ENCODE measurements at regions not wholly inside any gene's neighbourhood (a gene's known extent, or its start where the extent isn't known, plus 50 kb on each side); places are given as distances from the start of the nearest gene placed in this dataset.

- Histone ChIP-seq H3K27me3 (no peaks in the 10 kb centered on the region), H3K9me3 (no peaks in the 10 kb centered on the region), H3K4me3 (peak overlapping the region; percentile 50), H3K36me3 (no peaks in the 10 kb centered on the region), H3K4me1 (peaks cover 3% of the 10 kb centered on the region), H3K27ac (peak overlapping the region; percentile 77)
- no peak for DNase-seq (ENCODE audit: low spot score in 2 of 2)
- 40% methylated on average over 6 of the region's 6 CpGs for WGBS
- no peak for TF ChIP-seq EP300 (IDR thresholded peaks at IDR 0.05)
Observed at GRCh38 chr5:60488466-60489130, 211.4 kb downstream of the DEPDC1B start.

GRCh38 chr5:60487885-60488442 lies 212.0 kb downstream of the DEPDC1B start:
- TF ChIP-seq POLR2AphosphoS5 (IDR thresholded peaks at IDR 0.05), result no peak
- TF ChIP-seq EP300 (IDR thresholded peaks at IDR 0.05), result no peak
- TF ChIP-seq CTCF (IDR thresholded peaks at IDR 0.05), result no peak
- no peak for TF ChIP-seq POLR2A (IDR thresholded peaks at IDR 0.05)
- H3K27me3 ChIP-seq, result no peaks in the 10 kb centered on the region
- H3K9me3 ChIP-seq, result no peaks in the 10 kb centered on the region
- H3K27ac ChIP-seq, result peak overlapping the region; percentile 77
- WGBS, result 22% methylated on average over 16 of the region's 16 CpGs
- H3K36me3 ChIP-seq, result no peaks in the 10 kb centered on the region
- H3K4me3 ChIP-seq, result peak overlapping the region; percentile 50
- no peak for DNase-seq (ENCODE audit: low spot score in 2 of 2)
- peaks cover 3% of the 10 kb centered on the region for H3K4me1 ChIP-seq

GRCh38 chr5:60487476-60487875 lies 212.5 kb downstream of the DEPDC1B start:
- TF ChIP-seq EP300 (IDR thresholded peaks at IDR 0.05) (no peak), POLR2A (IDR thresholded peaks at IDR 0.05) (no peak), CTCF (IDR thresholded peaks at IDR 0.05) (no peak), POLR2AphosphoS5 (IDR thresholded peaks at IDR 0.05) (no peak)
- H3K36me3 ChIP-seq, result no peaks in the 10 kb centered on the region
- H3K9me3 ChIP-seq, result no peaks in the 10 kb centered on the region
- H3K27me3 ChIP-seq, result no peaks in the 10 kb centered on the region
- H3K27ac ChIP-seq, result peak overlapping the region; percentile 77
- WGBS, result 24% methylated on average over 2 of the region's 2 CpGs
- DNase-seq (ENCODE audit: low spot score in 2 of 2), result no peak
- peaks cover 3% of the 10 kb centered on the region for H3K4me1 ChIP-seq
- H3K4me3 ChIP-seq, result peak overlapping the region; percentile 50

GRCh38 chr5:60485361-60485760 lies 214.6 kb downstream of the DEPDC1B start:
- TF ChIP-seq POLR2A (IDR thresholded peaks at IDR 0.05) (no peak), POLR2AphosphoS5 (IDR thresholded peaks at IDR 0.05) (no peak)
- no peak for DNase-seq (ENCODE audit: low spot score in 2 of 2)
- WGBS, result 84% methylated on average over 1 of the region's 1 CpG
- H3K4me3 ChIP-seq, result no peak overlapping the region
- H3K27me3 ChIP-seq, result no peaks in the 10 kb centered on the region
- H3K27ac ChIP-seq, result no peak overlapping the region
- H3K9me3 ChIP-seq, result no peaks in the 10 kb centered on the region
- H3K36me3 ChIP-seq, result no peaks in the 10 kb centered on the region
- peaks cover 3% of the 10 kb centered on the region for H3K4me1 ChIP-seq

GRCh38 chr5:60483050-60483449 lies 216.9 kb downstream of the DEPDC1B start:
- no peak for DNase-seq (ENCODE audit: low spot score in 2 of 2)
- Histone ChIP-seq H3K9me3 (no peaks in the 10 kb centered on the region), H3K36me3 (no peaks in the 10 kb centered on the region), H3K27me3 (no peaks in the 10 kb centered on the region), H3K4me1 (peaks cover 3% of the 10 kb centered on the region), H3K27ac (no peak overlapping the region), H3K4me3 (no peak overlapping the region)
- TF ChIP-seq POLR2A (IDR thresholded peaks at IDR 0.05), result no peak
- TF ChIP-seq EP300 (IDR thresholded peaks at IDR 0.05), result no peak
- TF ChIP-seq POLR2AphosphoS5 (IDR thresholded peaks at IDR 0.05), result no peak
- no peak for TF ChIP-seq CTCF (IDR thresholded peaks at IDR 0.05)

- H3K36me3 ChIP-seq, result no peaks in the 10 kb centered on the region
- H3K27ac ChIP-seq, result no peak overlapping the region
- no peak overlapping the region for H3K4me3 ChIP-seq
- no peak for DNase-seq (ENCODE audit: low spot score in 2 of 2)
- no peaks in the 10 kb centered on the region for H3K9me3 ChIP-seq
- TF ChIP-seq POLR2A (IDR thresholded peaks at IDR 0.05), result no peak
- TF ChIP-seq POLR2AphosphoS5 (IDR thresholded peaks at IDR 0.05), result no peak
- TF ChIP-seq EP300 (IDR thresholded peaks at IDR 0.05), result no peak
- TF ChIP-seq CTCF (IDR thresholded peaks at IDR 0.05), result no peak
- H3K4me1 ChIP-seq, result no peaks in the 10 kb centered on the region
- no peaks in the 10 kb centered on the region for H3K27me3 ChIP-seq
- WGBS, result 89% methylated on average over 1 of the region's 1 CpG
Observed at GRCh38 chr5:60482301-60482700, 217.7 kb downstream of the DEPDC1B start.

All from suprapubic skin (tissue), 4 donors.